Kidney glomerular epithelial cell (primary cell): ENCODE measurements at regions not wholly inside any gene's neighbourhood (a gene's known extent, or its start where the extent isn't known, plus 50 kb on each side); places are given as distances from the start of the nearest gene placed in this dataset.

Experiments used
- DNase-seq: peaks from one replicate; lab custom pipeline; 2025; lab: John Stamatoyannopoulos, UW

GRCh38 chr15:96266456-96266855, 64.0 kb upstream of the NR2F2 start:
- no peak for DNase-seq

DNA sequence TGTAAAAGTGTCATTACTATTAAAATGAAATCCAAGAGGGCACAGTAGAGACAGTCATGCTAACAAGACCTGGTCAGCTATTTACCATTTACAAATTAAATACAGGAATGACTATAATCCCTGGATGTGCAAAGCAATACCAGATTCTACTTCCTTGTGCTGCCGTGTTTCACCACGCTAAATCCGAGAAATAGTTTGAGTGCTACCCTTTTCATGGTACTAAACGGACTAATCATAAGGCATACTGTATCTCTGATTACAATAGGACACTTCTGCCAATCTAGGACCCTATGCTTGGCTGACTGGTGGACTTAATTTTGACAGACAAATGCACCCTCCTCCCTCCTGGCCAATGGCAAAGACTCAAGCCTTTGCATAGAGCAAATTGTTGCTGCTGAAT, 63.0 kb upstream of the NR2F2 start:
- DNase-seq: no peak

GRCh38 chr15:96268442-96269204, 61.9 kb upstream of the NR2F2 start:
- DNase-seq: peak; percentile 44

DNA sequence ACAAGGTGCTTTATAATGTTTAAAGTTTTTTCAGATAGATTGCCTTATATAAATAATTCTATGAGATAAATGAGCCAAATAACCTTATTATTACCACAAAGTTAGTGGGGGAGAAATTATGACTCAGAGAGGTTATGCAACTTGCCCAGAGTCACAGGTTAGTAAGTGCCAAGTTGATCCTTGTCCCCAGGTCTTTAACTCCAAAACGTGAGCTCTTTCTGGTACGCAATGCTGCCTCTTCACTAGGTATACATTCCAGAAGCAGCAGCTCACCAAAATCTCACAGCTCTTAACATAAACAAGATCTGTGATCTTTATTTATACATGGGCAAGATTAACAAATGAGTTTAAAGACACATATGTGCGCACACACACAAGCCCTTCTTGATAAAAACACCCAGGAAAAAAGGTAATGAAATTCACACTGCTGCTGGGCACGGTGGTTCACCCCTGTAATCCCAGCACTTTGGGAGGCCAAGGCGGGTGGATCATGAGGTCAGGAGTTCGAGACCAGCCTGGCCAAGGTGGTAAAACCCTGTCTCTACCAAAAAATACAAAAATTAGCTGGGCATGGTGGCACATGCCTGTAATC, 59.8 kb upstream of the NR2F2 start:
- peak; percentile 41 for DNase-seq

GRCh38 chr15:96272427-96272826, 58.1 kb upstream of the NR2F2 start:
- no peak for DNase-seq

GRCh38 chr15:96273317-96274086, 57.0 kb upstream of the NR2F2 start:
- peak; percentile 95 for DNase-seq

GRCh38 chr15:96274087-96274440, 56.4 kb upstream of the NR2F2 start:
- DNase-seq: no peak

DNA sequence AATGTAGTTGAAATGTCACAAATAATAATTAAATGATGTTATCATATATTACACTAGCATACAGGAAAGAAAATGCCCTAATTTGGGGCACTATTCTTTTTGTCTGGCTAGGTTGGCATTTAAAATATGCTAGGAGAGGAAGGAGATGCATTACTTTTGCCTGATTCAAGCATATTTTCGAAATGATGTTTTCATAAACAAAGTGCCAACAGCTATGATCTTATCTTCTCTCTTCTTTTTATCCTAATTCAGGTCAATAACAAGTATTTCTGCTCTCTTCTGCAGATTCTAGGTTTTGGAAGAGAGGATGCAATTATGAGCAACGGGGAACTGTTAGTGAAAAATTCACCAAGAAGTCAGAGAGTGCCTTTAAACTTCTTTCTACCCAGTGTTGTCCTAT, 55.8 kb upstream of the NR2F2 start:
- DNase-seq: peak; percentile 70

DNA sequence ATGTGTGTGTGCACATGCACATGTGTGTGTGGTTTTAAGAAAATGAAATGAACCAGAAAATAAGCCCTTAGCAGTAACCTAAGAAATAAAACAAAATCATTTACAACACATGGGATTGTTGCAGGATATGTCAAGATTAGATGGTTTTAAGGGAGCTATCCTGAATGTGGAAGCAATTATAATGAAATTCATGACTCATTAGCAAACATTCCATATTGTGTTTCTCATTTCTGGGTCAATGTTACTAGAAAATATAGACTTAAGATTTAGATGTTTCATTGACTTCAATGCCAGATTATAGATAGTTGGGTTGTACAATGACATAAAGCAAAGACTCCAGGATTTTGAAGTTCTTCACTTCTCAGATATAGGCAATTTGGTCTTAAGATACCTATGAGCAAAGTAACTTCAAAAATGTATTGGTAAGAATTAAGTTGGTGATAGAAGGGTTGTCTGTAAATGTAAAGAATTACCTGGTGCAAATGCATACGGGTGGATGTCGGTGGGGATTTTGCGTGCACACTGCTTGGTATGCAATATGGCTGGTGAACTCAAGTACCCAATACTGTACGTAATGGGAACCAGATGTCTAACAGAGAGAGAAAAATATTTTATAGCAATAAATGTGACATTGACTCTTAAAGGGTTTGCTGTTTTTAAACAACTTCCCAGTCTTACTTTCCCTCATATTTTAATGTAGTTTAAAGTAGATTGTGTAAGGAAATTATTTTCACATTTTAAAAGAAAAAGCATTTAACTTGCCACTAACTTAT, 53.9 kb upstream of the NR2F2 start:
- no peak for DNase-seq
